Activated T-helper 17 cell treated with anti-CD3 and anti-CD28 coated beads, Interleukin-2, amount 50 U/mL, for 72 hours (primary cell): ENCODE measurements at regions not wholly inside any gene's neighbourhood (a gene's known extent, or its start where the extent isn't known, plus 50 kb on each side); places are given as distances from the start of the nearest gene placed in this dataset.
"Not testable (repeated sequence)": the region's sequence is repeated elsewhere in the genome, so short reads cannot be mapped to it uniquely, and the experiment has no call there.

Source experiments
- ATAC-seq: fragments of 150-1000 bp; cut with Tn5 transposase; replicated peaks from 2 replicates; pipeline ENCODE4 v1.10.0; 2021; ENCODE audit warnings: mild to moderate bottlenecking, moderate library complexity
- H3K27ac Mint-ChIP-seq: one replicate; pipeline ENCODE4 v1.8.0; 2022; ENCODE audit warnings: mixed read lengths
- H3K27me3 Mint-ChIP-seq: one replicate; pipeline ENCODE4 v1.8.0; 2022; ENCODE audit warnings: mixed read lengths
- H3K36me3 Mint-ChIP-seq: one replicate; pipeline ENCODE4 v1.8.0; 2022; ENCODE audit warnings: low read depth, mild to moderate bottlenecking, mixed read lengths
- H3K4me1 Mint-ChIP-seq: one replicate; pipeline ENCODE4 v1.8.0; 2022; ENCODE audit warnings: mixed read lengths
- H3K4me3 Mint-ChIP-seq: one replicate; pipeline ENCODE4 v1.8.0; 2022; ENCODE audit warnings: mild to moderate bottlenecking, mixed read lengths
- H3K9me3 Mint-ChIP-seq: one replicate; pipeline ENCODE4 v1.8.0; 2022; ENCODE audit warnings: mixed read lengths

DNA sequence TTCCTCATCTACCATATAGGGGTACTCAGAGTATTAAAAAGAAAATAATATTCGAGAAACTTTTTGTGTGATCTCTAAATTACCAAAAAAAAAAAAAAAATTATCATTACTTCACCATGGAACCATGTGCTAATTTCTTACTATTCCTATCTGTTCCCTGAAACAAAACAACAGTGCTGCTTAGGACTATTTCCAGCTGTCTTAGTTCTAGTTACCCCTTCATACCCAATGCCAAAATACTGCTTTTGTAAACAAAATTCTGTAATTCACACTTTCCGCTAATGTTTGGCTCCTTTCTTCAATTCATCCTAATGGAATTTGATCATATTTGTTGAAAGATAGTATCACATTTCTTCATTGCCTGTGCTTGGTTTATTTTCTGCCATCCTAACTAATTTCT is 470.2 kb downstream of the BTG1 start:
- Mint-ChIP-seq H3K4me3 (no peak overlapping the region), H3K9me3 (no peaks in the 10 kb centered on the region), H3K27ac (no peak overlapping the region), H3K4me1 (no peaks in the 10 kb centered on the region), H3K36me3 (no peaks in the 10 kb centered on the region), H3K27me3 (no peaks in the 10 kb centered on the region)
- no peak for ATAC-seq

DNA sequence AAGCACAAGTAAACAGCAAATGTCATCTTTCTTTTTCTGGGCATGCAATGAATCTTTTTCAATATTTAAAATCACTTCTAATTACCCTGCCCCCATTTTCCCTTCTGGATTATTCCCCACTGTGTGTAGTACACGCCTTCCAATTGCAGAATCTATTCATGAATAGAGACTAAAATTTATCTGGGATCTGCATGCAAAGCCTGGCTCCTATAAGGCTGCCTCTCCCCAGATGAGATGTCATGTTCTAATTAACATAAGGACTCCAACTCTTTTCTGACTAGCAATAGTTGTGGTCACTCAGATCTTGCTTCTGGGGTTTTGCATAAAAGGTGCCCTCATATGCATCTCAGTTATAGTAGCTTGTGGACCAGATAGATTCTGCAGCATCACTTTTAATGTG is 473.5 kb downstream of the BTG1 start:
- Mint-ChIP-seq H3K4me1 (peaks cover 7% of the 10 kb centered on the region), H3K36me3 (no peaks in the 10 kb centered on the region), H3K27ac (no peak overlapping the region), H3K9me3 (peaks cover 5% of the 10 kb centered on the region), H3K27me3 (no peaks in the 10 kb centered on the region), H3K4me3 (no peak overlapping the region)
- ATAC-seq = no peak

DNA sequence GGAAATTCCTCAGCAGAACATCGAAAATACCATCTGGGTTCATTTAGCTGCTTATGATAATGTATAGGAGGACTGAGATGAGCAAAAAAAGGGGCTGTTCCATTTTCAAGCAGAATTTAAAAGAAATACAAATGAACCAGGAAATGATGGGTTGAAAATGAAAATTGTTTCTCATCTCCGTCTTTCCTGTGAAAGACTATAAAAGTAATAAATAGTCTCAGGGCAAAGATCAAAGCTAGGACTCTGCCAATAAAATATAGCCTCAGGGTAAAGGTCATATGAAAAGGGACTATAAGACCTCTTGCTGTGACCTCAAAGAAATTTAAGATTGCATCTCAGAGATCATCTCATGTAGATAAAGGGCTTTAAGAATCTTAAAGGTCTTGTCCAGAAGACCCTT is 478.0 kb downstream of the BTG1 start:
- peak; percentile 32 for ATAC-seq
- no peaks in the 10 kb centered on the region for H3K27me3 Mint-ChIP-seq
- H3K9me3 Mint-ChIP-seq = peaks cover 11% of the 10 kb centered on the region
- H3K4me3 Mint-ChIP-seq = peak overlapping the region; percentile 30
- H3K4me1 Mint-ChIP-seq = peaks cover 14% of the 10 kb centered on the region
- H3K36me3 Mint-ChIP-seq = no peaks in the 10 kb centered on the region
- H3K27ac Mint-ChIP-seq = peak overlapping the region; percentile 73

DNA sequence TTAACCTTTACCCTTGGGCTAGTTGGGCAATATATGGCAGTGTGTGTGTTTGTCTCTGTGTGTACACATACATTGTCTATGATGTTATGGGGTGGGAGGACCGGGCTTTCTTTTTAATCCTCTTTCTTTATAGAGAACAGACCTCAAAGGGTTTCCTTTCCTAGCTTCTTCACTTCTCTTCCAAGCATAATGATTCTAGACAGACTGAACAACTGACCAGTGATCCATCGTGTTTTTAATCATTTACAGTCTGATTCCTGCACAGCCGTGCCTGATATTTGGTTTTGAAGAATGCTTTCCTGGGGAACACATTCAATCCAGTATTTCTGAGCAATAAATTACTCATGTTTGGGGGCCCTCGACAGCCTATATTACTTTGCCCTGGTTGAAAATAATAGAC is 481.1 kb upstream of the DCN start:
- no peak overlapping the region for H3K27ac Mint-ChIP-seq
- H3K36me3 Mint-ChIP-seq = no peaks in the 10 kb centered on the region
- H3K27me3 Mint-ChIP-seq = no peaks in the 10 kb centered on the region
- no peak for ATAC-seq
- peaks cover 14% of the 10 kb centered on the region for H3K4me1 Mint-ChIP-seq
- peaks cover 9% of the 10 kb centered on the region for H3K9me3 Mint-ChIP-seq
- H3K4me3 Mint-ChIP-seq = no peak overlapping the region

DNA sequence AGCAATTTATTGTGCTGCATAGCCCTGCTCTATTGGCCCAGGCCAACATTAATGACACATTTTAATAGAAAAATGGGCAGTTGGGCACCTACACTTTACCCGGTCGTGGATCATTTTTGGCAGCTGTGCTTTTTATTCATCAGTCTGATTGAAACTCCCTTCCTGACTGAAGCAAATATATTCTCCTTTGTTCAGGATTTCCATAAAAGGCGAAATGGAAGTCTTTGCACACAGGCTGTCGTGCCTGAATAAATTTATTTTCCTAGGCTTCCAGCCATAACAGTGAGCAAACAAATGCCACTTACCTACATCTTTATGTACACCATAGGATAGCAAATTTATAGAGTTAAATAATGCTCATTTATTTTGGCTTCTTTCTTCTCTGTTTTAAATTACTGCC is 480.7 kb upstream of the DCN start:
- Mint-ChIP-seq H3K36me3 (no peaks in the 10 kb centered on the region), H3K27me3 (no peaks in the 10 kb centered on the region), H3K9me3 (peaks cover 6% of the 10 kb centered on the region), H3K4me3 (no peak overlapping the region), H3K27ac (no peak overlapping the region), H3K4me1 (peaks cover 14% of the 10 kb centered on the region)
- ATAC-seq = no peak

DNA sequence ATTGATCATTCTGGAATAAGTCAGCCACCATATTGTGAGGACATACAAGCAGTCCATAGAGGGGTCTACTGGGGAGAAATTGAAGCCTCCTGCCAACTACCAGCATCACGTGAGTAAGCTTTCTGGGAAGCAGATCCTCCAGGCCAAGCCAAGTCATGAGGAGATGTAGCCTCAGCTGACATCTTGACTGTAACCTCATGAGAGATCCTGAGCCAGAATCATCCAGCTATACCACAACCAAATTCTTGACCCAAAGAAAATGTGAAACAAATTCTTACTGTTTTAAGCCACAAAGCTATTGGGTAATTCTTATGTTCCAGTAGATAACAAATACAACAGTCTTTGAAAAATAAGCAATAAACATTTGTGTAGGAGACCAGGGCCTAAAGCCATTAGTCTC is 479.4 kb upstream of the DCN start:
- H3K36me3 Mint-ChIP-seq = no peaks in the 10 kb centered on the region
- ATAC-seq = no peak

DNA sequence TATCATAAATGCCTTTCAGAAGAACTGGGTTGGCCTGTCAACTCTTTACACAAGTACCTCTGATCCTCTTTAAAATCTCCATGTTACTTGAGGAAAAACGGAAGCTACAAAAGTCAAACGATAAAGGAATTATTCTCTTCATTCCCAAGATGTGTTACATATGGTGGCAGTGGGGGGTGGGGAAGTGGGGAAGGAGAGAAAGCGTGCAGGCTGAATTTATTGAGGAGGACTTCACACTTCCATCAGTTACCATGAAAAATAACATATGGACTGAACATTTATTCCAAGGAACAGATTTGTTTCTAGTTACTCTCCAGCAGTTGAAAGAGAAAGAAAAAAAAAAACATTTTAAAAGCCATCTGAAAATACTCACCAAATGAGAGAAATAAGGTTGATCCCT is 474.4 kb upstream of the DCN start:
- H3K36me3 Mint-ChIP-seq = no peaks in the 10 kb centered on the region
- no peak overlapping the region for H3K27ac Mint-ChIP-seq
- no peak overlapping the region for H3K4me3 Mint-ChIP-seq
- H3K27me3 Mint-ChIP-seq = no peaks in the 10 kb centered on the region
- H3K4me1 Mint-ChIP-seq = no peaks in the 10 kb centered on the region
- H3K9me3 Mint-ChIP-seq = no peaks in the 10 kb centered on the region
- ATAC-seq = no peak

More for the DNA sequence above, 479.4 kb upstream of the DCN start:
- Mint-ChIP-seq H3K27me3 (no peaks in the 10 kb centered on the region), H3K4me3 (no peak overlapping the region), H3K9me3 (peaks cover 5% of the 10 kb centered on the region), H3K27ac (no peak overlapping the region), H3K4me1 (peaks cover 6% of the 10 kb centered on the region)

DNA sequence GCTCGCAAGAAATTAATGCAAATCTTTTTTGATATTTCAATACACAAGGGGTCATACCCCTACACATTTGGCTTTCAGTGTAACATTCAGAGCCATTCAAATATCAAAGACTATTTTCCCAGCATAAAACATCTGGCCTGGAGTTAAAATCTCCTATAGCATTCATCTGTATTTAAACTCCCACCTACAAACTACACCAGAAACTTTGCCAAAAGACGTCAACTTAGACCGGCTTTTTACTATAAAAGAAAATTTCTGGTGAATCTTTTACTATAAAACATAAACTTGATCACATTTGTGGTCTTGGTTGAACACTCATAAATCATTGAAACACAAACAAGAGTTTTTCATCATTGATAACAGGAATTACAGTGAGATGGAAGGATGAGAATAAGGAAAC is 473.3 kb upstream of the DCN start:
- no peak for ATAC-seq
- no peaks in the 10 kb centered on the region for H3K27me3 Mint-ChIP-seq
- H3K4me3 Mint-ChIP-seq = no peak overlapping the region
- peaks cover 3% of the 10 kb centered on the region for H3K9me3 Mint-ChIP-seq
- no peaks in the 10 kb centered on the region for H3K36me3 Mint-ChIP-seq
- H3K4me1 Mint-ChIP-seq = no peaks in the 10 kb centered on the region
- no peak overlapping the region for H3K27ac Mint-ChIP-seq

DNA sequence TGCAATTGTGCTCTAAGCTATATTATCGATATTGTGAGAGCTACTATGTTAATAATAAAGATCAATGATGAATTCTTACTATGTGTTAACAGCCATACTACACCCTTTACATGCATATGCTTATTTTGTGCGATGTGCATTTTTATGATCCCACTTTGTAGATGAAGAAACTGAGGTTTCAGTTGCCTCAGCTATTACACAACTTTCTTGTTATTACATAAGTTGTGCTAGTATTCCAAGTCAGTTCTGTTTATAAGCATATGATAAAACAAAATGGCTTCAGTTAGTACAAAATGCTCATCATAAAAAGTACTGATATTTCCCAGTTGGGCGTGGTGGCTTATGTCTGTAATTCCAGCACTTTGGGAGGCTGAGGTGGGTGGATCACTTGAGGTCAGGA is 471.5 kb upstream of the DCN start:
- no peak overlapping the region for H3K4me3 Mint-ChIP-seq
- H3K27ac Mint-ChIP-seq = no peak overlapping the region
- no peaks in the 10 kb centered on the region for H3K27me3 Mint-ChIP-seq
- H3K36me3 Mint-ChIP-seq = no peaks in the 10 kb centered on the region
- H3K9me3 Mint-ChIP-seq = peaks cover 3% of the 10 kb centered on the region
- ATAC-seq = no peak
- H3K4me1 Mint-ChIP-seq = no peaks in the 10 kb centered on the region

DNA sequence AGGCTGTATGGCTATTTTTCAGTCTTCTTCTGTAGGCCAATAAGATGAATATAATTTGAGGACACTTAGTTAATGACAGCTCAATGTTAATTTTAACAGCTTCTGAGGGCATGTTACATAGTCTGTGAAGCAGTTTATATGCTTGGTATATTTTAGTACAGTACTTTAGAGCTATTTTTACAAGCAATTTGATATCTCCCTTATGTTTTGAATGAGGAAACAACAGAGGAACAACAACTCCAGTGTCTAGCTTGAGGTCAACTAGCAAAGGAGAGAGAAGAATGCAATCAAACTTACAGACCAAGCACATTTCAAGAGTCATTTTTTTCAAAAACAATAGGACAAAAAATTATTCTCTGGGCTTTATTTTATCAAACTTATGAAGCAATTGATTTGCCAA is 469.1 kb upstream of the DCN start:
- Mint-ChIP-seq H3K27ac (no peak overlapping the region), H3K9me3 (peaks cover 3% of the 10 kb centered on the region), H3K4me1 (peaks cover 5% of the 10 kb centered on the region), H3K27me3 (no peaks in the 10 kb centered on the region), H3K36me3 (no peaks in the 10 kb centered on the region), H3K4me3 (no peak overlapping the region)
- no peak for ATAC-seq

DNA sequence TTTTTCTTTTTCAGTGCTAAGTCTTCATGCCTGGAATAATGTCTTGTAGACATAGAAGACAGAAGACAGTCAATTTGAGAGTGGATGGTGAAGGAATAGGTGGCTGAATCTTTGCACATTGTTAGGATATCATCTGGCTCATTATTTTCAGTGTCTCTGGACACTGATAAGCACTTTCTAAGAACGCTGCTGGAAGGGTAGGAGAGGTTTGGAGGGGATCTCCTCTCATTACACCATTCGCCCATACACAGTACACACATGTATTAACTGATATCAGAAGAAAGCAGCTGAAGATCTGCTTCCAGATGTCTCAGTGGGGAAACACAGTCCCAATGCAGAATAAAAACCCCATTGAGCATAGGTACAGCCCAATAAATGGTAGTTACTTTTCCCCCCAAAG is 461.1 kb upstream of the DCN start:
- H3K9me3 Mint-ChIP-seq = no peaks in the 10 kb centered on the region
- no peak overlapping the region for H3K27ac Mint-ChIP-seq
- H3K36me3 Mint-ChIP-seq = no peaks in the 10 kb centered on the region
- H3K4me3 Mint-ChIP-seq = no peak overlapping the region
- peaks cover 5% of the 10 kb centered on the region for H3K4me1 Mint-ChIP-seq
- no peaks in the 10 kb centered on the region for H3K27me3 Mint-ChIP-seq
- ATAC-seq = no peak

DNA sequence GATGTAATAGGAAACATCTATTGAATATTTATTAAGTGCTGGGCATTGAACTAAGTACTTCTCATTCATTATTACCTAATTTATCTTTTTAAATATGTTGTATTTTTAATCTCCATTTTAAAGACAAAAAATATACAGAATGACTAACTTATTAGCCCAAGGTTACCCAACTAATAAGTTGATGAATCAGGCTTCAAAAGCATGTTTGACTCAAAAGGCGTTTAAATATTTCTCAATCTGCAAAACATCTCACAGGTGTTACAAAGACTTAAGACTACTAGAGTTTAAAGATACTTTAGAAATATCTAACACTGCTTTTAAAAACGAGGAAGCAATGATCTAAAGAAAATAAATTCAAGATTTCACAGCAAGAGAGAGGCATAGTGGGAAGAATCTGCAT is 457.4 kb upstream of the DCN start:
- H3K27me3 Mint-ChIP-seq = no peaks in the 10 kb centered on the region
- H3K36me3 Mint-ChIP-seq = no peaks in the 10 kb centered on the region
- ATAC-seq = no peak
- no peaks in the 10 kb centered on the region for H3K4me1 Mint-ChIP-seq
- no peaks in the 10 kb centered on the region for H3K9me3 Mint-ChIP-seq
- H3K4me3 Mint-ChIP-seq = no peak overlapping the region
- H3K27ac Mint-ChIP-seq = no peak overlapping the region

DNA sequence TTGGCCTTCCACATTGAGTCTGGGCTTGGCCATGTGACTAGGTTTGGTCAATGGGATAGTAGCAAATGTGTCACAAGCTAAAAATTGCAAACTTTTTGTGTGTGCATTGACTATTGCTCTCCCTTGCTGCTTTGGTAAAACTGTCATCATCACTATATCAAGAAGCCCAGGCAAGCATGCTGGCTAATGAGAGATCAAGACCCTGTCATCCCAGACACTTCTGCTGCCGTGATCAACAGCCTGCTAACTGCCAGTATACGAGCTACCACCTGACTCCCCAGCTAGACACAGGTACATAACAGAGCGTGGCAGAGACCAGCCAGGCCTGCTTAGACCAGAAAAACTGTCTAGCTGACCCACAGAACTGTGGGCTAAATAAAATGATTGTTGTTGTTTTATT is 456.7 kb upstream of the DCN start:
- no peak overlapping the region for H3K27ac Mint-ChIP-seq
- H3K9me3 Mint-ChIP-seq = no peaks in the 10 kb centered on the region
- H3K4me1 Mint-ChIP-seq = no peaks in the 10 kb centered on the region
- no peaks in the 10 kb centered on the region for H3K36me3 Mint-ChIP-seq
- no peak overlapping the region for H3K4me3 Mint-ChIP-seq
- ATAC-seq = no peak
- H3K27me3 Mint-ChIP-seq = no peaks in the 10 kb centered on the region

DNA sequence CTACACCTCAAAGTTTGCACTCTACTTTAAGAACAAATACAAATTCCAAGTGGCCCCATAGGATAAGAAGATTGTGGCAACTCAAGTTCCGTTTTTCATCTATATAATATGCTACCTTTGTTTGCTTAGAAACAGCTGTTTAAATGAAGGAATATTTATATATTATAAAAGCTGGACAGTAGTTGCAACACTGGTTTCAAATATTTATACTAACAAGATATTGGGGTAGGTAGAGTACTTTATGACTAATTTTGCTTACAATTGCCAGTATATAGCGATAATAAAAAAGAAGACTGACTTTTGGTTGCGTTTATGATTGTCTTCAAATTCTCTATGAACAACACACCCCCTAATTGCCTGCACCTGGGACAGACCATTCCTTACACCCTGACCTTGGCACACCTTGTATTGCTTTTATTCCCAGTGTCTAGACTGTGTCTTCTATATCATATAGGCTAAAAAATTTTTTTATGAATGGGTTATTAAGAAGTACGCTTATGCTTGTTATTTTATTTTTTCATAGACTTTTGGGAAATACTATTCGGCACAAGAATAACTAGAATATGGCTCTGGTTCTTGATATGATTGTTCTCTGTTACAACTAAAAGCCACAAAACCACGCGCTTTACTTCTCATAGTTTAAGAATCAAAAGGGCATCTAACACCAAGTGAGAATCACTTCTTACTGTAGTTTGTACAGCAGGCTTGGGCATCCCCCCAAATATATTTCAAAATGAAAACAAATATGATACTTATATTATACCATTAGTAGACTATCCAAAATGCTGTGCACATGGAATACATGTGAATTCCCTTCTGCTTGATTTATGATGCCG is 455.4 kb upstream of the DCN start:
- ATAC-seq = peak; percentile 35
- Mint-ChIP-seq H3K9me3 (no peaks in the 10 kb centered on the region), H3K36me3 (no peaks in the 10 kb centered on the region), H3K27me3 (no peaks in the 10 kb centered on the region), H3K4me1 (no peaks in the 10 kb centered on the region), H3K4me3 (no peak overlapping the region), H3K27ac (no peak overlapping the region)

DNA sequence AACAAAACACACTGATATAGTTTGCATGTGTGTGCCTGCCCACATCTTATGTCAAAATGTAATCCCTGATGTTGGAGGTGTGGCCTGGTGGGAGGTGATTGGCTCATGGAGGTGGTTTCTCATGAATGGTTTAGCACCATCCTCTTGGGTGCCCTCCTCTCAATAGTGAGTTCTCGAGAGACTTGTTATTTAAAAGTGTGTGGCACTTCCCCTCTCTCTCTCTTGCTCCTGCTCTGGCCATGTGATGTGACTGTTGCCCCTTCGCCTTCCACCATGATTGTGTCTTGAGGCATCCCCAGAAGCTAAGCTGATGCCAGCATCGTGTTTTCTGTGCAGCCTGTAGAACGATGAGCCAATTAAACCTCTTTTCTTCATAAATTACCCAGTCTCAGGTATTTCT is 454.1 kb upstream of the DCN start:
- no peaks in the 10 kb centered on the region for H3K27me3 Mint-ChIP-seq
- ATAC-seq = no peak
- no peaks in the 10 kb centered on the region for H3K4me1 Mint-ChIP-seq
- H3K27ac Mint-ChIP-seq = no peak overlapping the region
- no peaks in the 10 kb centered on the region for H3K9me3 Mint-ChIP-seq
- no peaks in the 10 kb centered on the region for H3K36me3 Mint-ChIP-seq
- H3K4me3 Mint-ChIP-seq = no peak overlapping the region

DNA sequence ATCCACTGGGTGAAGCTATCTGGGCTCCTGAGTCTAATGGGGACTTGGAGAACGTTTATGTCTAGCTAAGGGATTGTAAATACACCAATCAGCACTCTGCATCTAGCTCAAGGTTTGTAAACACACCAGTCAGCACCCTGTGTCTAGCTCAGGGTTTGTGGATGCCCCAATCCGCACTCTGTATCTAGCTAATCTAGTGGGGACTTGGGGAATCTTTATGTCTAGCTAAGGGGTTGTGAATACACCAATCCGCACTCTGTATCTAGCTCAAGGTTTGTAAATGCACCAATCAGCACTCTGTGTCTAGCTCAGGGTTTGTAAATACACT is 451.7 kb upstream of the DCN start:
- not testable (repeated sequence) for H3K4me3 Mint-ChIP-seq, H3K27me3 Mint-ChIP-seq, ATAC-seq, H3K9me3 Mint-ChIP-seq, H3K4me1 Mint-ChIP-seq, H3K27ac Mint-ChIP-seq, H3K36me3 Mint-ChIP-seq
